ENCODE measurements at regions not wholly inside any gene's neighbourhood (a gene's known extent, or its start where the extent isn't known, plus 50 kb on each side); places are given as distances from the start of the nearest gene placed in this dataset.

DNA sequence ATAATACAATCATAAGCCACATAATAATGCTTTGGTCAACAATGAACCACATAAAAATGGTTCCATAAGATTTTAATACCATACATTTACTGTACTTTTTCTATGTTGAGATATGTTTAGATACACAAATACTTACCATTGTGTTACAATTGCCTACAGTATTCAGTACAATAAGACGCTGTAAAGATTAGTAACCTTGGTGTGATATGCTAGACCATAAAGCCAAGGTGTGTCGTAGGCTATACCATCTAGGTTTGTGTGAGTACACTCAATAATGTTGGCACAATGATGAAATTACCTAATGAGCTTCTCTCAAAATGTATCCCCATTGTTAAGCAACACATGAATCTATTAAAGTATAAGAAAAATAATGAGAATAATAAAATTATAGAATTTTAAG is 662.3 kb downstream of the SATB2 start:
- Histone ChIP-seq H3K9ac (ENCODE audit: low read length) (no peak overlapping the region), H3K4me2 (ENCODE audit: low read length) (no peak overlapping the region)

GRCh38 chr2:198791623-198792022 is 666.1 kb downstream of the SATB2 start:
- H3K4me1 ChIP-seq (ENCODE audit: insufficient read depth, low read length, severe bottlenecking): no peaks in the 10 kb centered on the region
- no peak overlapping the region for H2AFZ ChIP-seq (ENCODE audit: low read length)
- H3K4me3 ChIP-seq (ENCODE audit: low read depth, low read length, poor library complexity, severe bottlenecking): no peak overlapping the region
- H3K79me2 ChIP-seq (ENCODE audit: insufficient read depth, low read length): no peaks in the 10 kb centered on the region
- no peak overlapping the region for H3K4me2 ChIP-seq (ENCODE audit: low read length)
- no peak overlapping the region for H3K9ac ChIP-seq (ENCODE audit: low read length)
- no peaks in the 10 kb centered on the region for H3K9me2 ChIP-seq (ENCODE audit: low read depth, low read length)
- H3F3A ChIP-seq (ENCODE audit: insufficient read depth, low read length): no peaks in the 10 kb centered on the region
- H4K20me1 ChIP-seq (ENCODE audit: insufficient read depth, low read length): no peaks in the 10 kb centered on the region
- H3K27ac ChIP-seq (ENCODE audit: low read depth, low read length, poor library complexity, severe bottlenecking): no peak overlapping the region
- no peaks in the 10 kb centered on the region for H3K9me3 ChIP-seq (ENCODE audit: low read length)
- TF ChIP-seq CTCF (IDR thresholded peaks at IDR 0.05; ENCODE audit: low read length): no peak
- no peak for TF ChIP-seq EZH2 (IDR thresholded peaks at IDR 0.05; ENCODE audit: borderline replicate concordance, low read length)
- H3K36me3 ChIP-seq (ENCODE audit: insufficient read depth, low read length): no peaks in the 10 kb centered on the region
- no peaks in the 10 kb centered on the region for H3K27me3 ChIP-seq (ENCODE audit: insufficient read depth, low read length)

More for the DNA sequence above, 662.3 kb downstream of the SATB2 start:
- Histone ChIP-seq H3K4me3 (ENCODE audit: low read depth, low read length, poor library complexity, severe bottlenecking) (no peak overlapping the region), H3K9me3 (ENCODE audit: low read length) (0 out of 2 replicates have a peak, but pooled peaks cover 2% of the 10 kb centered on the region), H3K27me3 (ENCODE audit: insufficient read depth, low read length) (no peaks in the 10 kb centered on the region), H3F3A (ENCODE audit: insufficient read depth, low read length) (no peaks in the 10 kb centered on the region), H3K9me2 (ENCODE audit: low read depth, low read length) (no peaks in the 10 kb centered on the region), H3K4me1 (ENCODE audit: insufficient read depth, low read length, severe bottlenecking) (no peaks in the 10 kb centered on the region), H3K79me2 (ENCODE audit: insufficient read depth, low read length) (no peaks in the 10 kb centered on the region), H3K36me3 (ENCODE audit: insufficient read depth, low read length) (no peaks in the 10 kb centered on the region), H3K27ac (ENCODE audit: low read depth, low read length, poor library complexity, severe bottlenecking) (no peak overlapping the region), H2AFZ (ENCODE audit: low read length) (no peak overlapping the region), H4K20me1 (ENCODE audit: insufficient read depth, low read length) (no peaks in the 10 kb centered on the region)
- TF ChIP-seq CTCF (IDR thresholded peaks at IDR 0.05; ENCODE audit: low read length): no peak
- no peak for TF ChIP-seq EZH2 (IDR thresholded peaks at IDR 0.05; ENCODE audit: borderline replicate concordance, low read length)

DNA sequence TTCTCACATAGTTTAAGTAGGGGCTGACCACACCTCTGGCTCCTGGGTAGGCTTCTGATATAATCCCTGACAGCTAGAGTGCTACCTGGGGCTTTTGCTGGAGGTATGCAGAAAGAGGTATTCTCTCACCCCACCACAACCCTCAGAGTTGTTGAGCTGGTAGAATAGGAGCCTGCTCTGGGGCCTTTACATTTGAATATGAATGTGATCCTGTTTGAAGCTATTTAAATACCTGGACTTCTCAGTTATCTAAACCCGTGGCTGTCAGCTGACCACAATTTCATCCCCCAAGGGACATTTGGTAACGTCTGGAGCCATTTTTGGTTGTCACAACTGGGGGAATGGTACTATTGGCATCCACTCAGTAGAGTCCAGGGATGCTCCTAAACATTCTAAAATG is 669.1 kb downstream of the SATB2 start:
- Histone ChIP-seq H3K4me1 (ENCODE audit: insufficient read depth, low read length, severe bottlenecking) (no peaks in the 10 kb centered on the region), H3K79me2 (ENCODE audit: insufficient read depth, low read length) (no peaks in the 10 kb centered on the region), H2AFZ (ENCODE audit: low read length) (no peak overlapping the region), H3K27ac (ENCODE audit: low read depth, low read length, poor library complexity, severe bottlenecking) (no peak overlapping the region), H3K9ac (ENCODE audit: low read length) (no peak overlapping the region), H3F3A (ENCODE audit: insufficient read depth, low read length) (no peaks in the 10 kb centered on the region), H3K4me2 (ENCODE audit: low read length) (no peak overlapping the region), H3K9me2 (ENCODE audit: low read depth, low read length) (no peaks in the 10 kb centered on the region), H3K4me3 (ENCODE audit: low read depth, low read length, poor library complexity, severe bottlenecking) (no peak overlapping the region), H4K20me1 (ENCODE audit: insufficient read depth, low read length) (no peaks in the 10 kb centered on the region), H3K27me3 (ENCODE audit: insufficient read depth, low read length) (no peaks in the 10 kb centered on the region), H3K9me3 (ENCODE audit: low read length) (no peaks in the 10 kb centered on the region), H3K36me3 (ENCODE audit: insufficient read depth, low read length) (no peaks in the 10 kb centered on the region)
- TF ChIP-seq CTCF (IDR thresholded peaks at IDR 0.05; ENCODE audit: low read length) (no peak), EZH2 (IDR thresholded peaks at IDR 0.05; ENCODE audit: borderline replicate concordance, low read length) (no peak)

All from OCI-LY1 (cell line).